Transverse colon (tissue), 4 donors: ENCODE measurements at regions not wholly inside any gene's neighbourhood (a gene's known extent, or its start where the extent isn't known, plus 50 kb on each side); places are given as distances from the start of the nearest gene placed in this dataset.

Experiments
- POLR2A ChIP-seq: fragments of 450-650 bp; IDR thresholded peaks from one replicate; pipeline ENCODE4 v1.6.1; 2016; ENCODE audit warnings: antibody characterized with exemption, mild to moderate bottlenecking, moderate library complexity
- POLR2AphosphoS5 ChIP-seq, 3 donors: sonication (generic); formaldehyde crosslinking; IDR thresholded peaks; one replicate each; pipeline ENCODE4 v1.6.1; 2016; ENCODE audit warnings: antibody characterized with exemption in 3 of 3
- TF ChIP-seq, protein P1 (sequence below), 5 experiments: fragments of 200-600 bp in 3 of 5; fragments of 450-650 bp in 2 of 5; sonication (generic) in 3 of 5; IDR thresholded peaks; 1 replicate in 2 of 5; 2 replicates in 3 of 5; pipeline ENCODE4 v1.5.1; 2016 to 2017; ENCODE audit warnings: antibody characterized with exemption in 5 of 5, inconsistent platforms in 3 of 5, mild to moderate bottlenecking in 2 of 5, moderate library complexity in 1 of 5

DNA sequence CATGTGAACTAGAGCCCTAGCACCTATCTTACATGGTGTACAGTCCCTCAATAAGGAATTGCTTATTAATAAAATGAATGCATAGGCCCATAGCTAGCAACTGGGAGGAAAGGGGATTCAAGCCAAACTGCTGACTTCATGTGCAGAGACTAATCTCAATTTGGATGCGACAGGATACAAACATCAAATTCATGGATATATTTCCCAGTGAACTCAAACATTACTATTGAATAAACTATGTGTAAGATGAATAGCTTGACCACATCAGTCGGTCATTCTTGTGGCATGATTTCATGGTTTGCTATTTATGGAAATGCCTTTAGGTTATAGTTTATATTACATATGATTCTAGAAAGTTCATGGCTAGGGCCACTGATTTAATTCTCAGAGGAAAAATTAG, 268.6 kb upstream of the SLITRK3 start:
- TF ChIP-seq, protein P1, sequence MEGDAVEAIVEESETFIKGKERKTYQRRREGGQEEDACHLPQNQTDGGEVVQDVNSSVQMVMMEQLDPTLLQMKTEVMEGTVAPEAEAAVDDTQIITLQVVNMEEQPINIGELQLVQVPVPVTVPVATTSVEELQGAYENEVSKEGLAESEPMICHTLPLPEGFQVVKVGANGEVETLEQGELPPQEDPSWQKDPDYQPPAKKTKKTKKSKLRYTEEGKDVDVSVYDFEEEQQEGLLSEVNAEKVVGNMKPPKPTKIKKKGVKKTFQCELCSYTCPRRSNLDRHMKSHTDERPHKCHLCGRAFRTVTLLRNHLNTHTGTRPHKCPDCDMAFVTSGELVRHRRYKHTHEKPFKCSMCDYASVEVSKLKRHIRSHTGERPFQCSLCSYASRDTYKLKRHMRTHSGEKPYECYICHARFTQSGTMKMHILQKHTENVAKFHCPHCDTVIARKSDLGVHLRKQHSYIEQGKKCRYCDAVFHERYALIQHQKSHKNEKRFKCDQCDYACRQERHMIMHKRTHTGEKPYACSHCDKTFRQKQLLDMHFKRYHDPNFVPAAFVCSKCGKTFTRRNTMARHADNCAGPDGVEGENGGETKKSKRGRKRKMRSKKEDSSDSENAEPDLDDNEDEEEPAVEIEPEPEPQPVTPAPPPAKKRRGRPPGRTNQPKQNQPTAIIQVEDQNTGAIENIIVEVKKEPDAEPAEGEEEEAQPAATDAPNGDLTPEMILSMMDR (IDR thresholded peaks at IDR 0.05), result no peak
- TF ChIP-seq POLR2A (no peak), POLR2AphosphoS5 (IDR thresholded peaks at IDR 0.05) (no peak)
